OCI-LY1 (cell line): ENCODE measurements at regions not wholly inside any gene's neighbourhood (a gene's known extent, or its start where the extent isn't known, plus 50 kb on each side); places are given as distances from the start of the nearest gene placed in this dataset.

Experiments
- H2AFZ ChIP-seq: fragments of 200-600 bp; sonication (generic), shearing (Covaris generic); 2 replicates; pipeline ENCODE4 v1.6.0; 2014; ENCODE audit warnings: antibody characterized with exemption, mild to moderate bottlenecking, low read length
- H3F3A ChIP-seq: fragments of 200-600 bp; sonication (generic), shearing (Covaris generic); 2 replicates; pipeline ENCODE4 v1.6.0; 2014; ENCODE audit warnings: mild to moderate bottlenecking, antibody characterized with exemption, low read length, moderate library complexity; ENCODE audit not compliant: insufficient read depth
- H3K27ac ChIP-seq: fragments of 200-600 bp; sonication (generic); 2 replicates; pipeline ENCODE4 v1.5.1; 2014; ENCODE audit warnings: low read length, mixed run types, mild to moderate bottlenecking, low read depth; ENCODE audit not compliant: poor library complexity, severe bottlenecking
- H3K27me3 ChIP-seq: fragments of 200-600 bp; sonication (generic); 2 replicates; pipeline ENCODE4 v1.6.0; 2014; ENCODE audit warnings: antibody characterized with exemption, mild to moderate bottlenecking, low read length, moderate library complexity; ENCODE audit not compliant: insufficient read depth
- H3K36me3 ChIP-seq: fragments of 200-600 bp; sonication (generic); 2 replicates; pipeline ENCODE4 v1.6.1; 2014; ENCODE audit warnings: mild to moderate bottlenecking, antibody characterized with exemption, low read length, moderate library complexity, mixed read lengths; ENCODE audit not compliant: insufficient read depth
- H3K4me1 ChIP-seq: fragments of 200-600 bp; sonication (generic); 2 replicates; pipeline ENCODE4 v1.5.1; 2014; ENCODE audit warnings: mild to moderate bottlenecking, low read length, moderate library complexity; ENCODE audit not compliant: insufficient read depth, severe bottlenecking
- H3K4me2 ChIP-seq: fragments of 200-600 bp; sonication (generic), shearing (Covaris generic); 2 replicates; pipeline ENCODE4 v1.6.1; 2014; ENCODE audit warnings: low read length
- H3K4me3 ChIP-seq: fragments of 200-600 bp; sonication (generic); 2 replicates; pipeline ENCODE4 v1.5.1; 2014; ENCODE audit warnings: low read length, low read depth, mild to moderate bottlenecking, mixed read lengths; ENCODE audit not compliant: poor library complexity, severe bottlenecking
- H3K79me2 ChIP-seq: fragments of 200-600 bp; shearing (Covaris generic); 2 replicates; pipeline ENCODE4 v1.6.1; 2016; ENCODE audit warnings: mixed run types, low read length, mixed read lengths; ENCODE audit not compliant: insufficient read depth
- H3K9ac ChIP-seq: fragments of 200-600 bp; sonication (generic), shearing (Covaris generic); 2 replicates; pipeline ENCODE4 v1.6.1; 2014; ENCODE audit warnings: mild to moderate bottlenecking, low read length, mixed read lengths
- H3K9me2 ChIP-seq: fragments of 200-600 bp; sonication (generic), shearing (Covaris generic); 2 replicates; pipeline ENCODE4 v1.6.1; 2014; ENCODE audit warnings: low read depth, mild to moderate bottlenecking, low read length, mixed read lengths
- H3K9me3 ChIP-seq: fragments of 200-600 bp; shearing (Covaris generic); 2 replicates; pipeline ENCODE4 v1.6.1; 2014; ENCODE audit warnings: low read length, mixed read lengths
- H4K20me1 ChIP-seq: fragments of 200-600 bp; sonication (generic), shearing (Covaris generic); 2 replicates; pipeline ENCODE4 v1.6.0; 2016; ENCODE audit warnings: mild to moderate bottlenecking, low read length; ENCODE audit not compliant: insufficient read depth
- CTCF ChIP-seq: fragments of 200-600 bp; sonication (generic), shearing (Covaris generic); IDR thresholded peaks from 2 replicates; pipeline ENCODE4 v1.5.1; 2017; ENCODE audit warnings: mild to moderate bottlenecking, antibody characterized with exemption, low read length, moderate library complexity, mixed read lengths
- EZH2 ChIP-seq: fragments of 200-600 bp; sonication (generic), shearing (Covaris generic); IDR thresholded peaks from 2 replicates; pipeline ENCODE4 v1.8.0; 2017; ENCODE audit warnings: borderline replicate concordance, mixed run types, mild to moderate bottlenecking, antibody characterized with exemption, low read length, moderate library complexity, mixed read lengths

DNA sequence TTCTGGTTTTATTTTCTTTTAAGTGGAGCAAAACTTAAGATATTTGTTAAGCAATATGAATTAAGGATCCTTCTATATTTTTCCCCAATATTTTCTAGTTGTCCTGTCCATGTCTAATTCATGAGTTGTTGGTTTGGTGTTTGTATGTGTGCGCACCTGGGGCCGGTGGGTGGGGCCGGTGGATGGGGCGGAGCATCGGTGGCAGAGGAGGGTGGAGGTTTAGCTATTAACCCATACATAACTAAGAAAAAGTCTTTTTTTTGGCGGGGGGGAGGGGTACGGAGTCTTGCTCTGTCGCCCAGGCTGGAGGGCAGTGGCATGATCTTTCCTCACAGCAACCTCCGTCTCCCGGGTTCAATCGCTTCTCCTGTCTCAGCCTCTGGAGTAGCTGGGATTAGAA is 489.8 kb downstream of the PDGFC start:
- no peaks in the 10 kb centered on the region for H4K20me1 ChIP-seq
- H3K27me3 ChIP-seq, result no peaks in the 10 kb centered on the region
- no peak overlapping the region for H3K9ac ChIP-seq
- no peaks in the 10 kb centered on the region for H3K79me2 ChIP-seq
- no peak for TF ChIP-seq CTCF
- H3K9me3 ChIP-seq, result no peaks in the 10 kb centered on the region
- H3K4me2 ChIP-seq, result no peak overlapping the region
- H3K27ac ChIP-seq, result no peak overlapping the region
- no peak overlapping the region for H2AFZ ChIP-seq
- H3F3A ChIP-seq, result no peaks in the 10 kb centered on the region
- H3K36me3 ChIP-seq, result no peaks in the 10 kb centered on the region
- no peaks in the 10 kb centered on the region for H3K4me1 ChIP-seq
- no peak overlapping the region for H3K4me3 ChIP-seq
- no peaks in the 10 kb centered on the region for H3K9me2 ChIP-seq

DNA sequence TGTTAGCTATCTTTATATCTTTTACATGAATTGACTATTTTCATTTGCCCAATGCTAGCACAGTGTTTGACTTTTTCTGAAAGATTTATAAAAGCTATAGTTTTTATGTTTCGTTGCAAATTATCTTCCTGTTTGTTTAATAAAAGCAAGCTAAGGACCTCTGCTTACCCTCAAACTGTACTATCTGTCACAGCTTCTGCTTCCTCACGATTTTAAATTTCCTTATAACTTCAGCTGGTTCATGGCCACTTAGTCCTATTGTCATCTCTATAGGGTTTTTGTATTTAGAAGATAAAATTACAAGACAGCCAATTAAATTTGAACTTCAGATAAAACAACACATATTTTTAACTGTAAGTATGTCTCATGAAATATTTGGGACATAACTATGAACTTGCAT is 494.0 kb downstream of the PDGFC start:
- no peaks in the 10 kb centered on the region for H3K9me2 ChIP-seq
- no peaks in the 10 kb centered on the region for H3K4me1 ChIP-seq
- no peak overlapping the region for H3K9ac ChIP-seq
- no peak overlapping the region for H3K4me2 ChIP-seq
- TF ChIP-seq EZH2 (no peak), CTCF (no peak)
- H3K27me3 ChIP-seq, result no peaks in the 10 kb centered on the region
- no peaks in the 10 kb centered on the region for H3K36me3 ChIP-seq
- H3K9me3 ChIP-seq, result no peaks in the 10 kb centered on the region
- no peak overlapping the region for H3K27ac ChIP-seq
- no peaks in the 10 kb centered on the region for H3F3A ChIP-seq
- H4K20me1 ChIP-seq, result no peaks in the 10 kb centered on the region
- H3K79me2 ChIP-seq, result no peaks in the 10 kb centered on the region
- no peak overlapping the region for H3K4me3 ChIP-seq
- no peak overlapping the region for H2AFZ ChIP-seq

DNA sequence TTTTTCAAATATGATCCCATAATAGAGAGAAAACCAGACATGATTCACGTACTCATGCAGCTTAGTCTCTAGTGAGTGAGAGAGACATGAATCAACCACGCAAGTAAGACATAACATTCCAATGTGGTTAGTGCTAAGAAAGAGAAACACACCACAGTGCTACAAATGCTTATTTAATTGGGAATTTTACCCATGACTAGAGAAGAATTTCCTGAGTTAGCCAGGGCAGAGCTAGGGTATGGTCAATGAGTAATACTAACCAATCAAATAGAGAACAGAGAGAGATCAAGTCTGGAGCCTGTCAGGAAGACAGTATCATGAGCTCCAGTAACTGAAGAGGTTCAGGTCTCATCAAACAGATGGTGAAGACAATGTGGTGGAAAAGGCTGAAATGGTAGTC is 495.2 kb downstream of the PDGFC start:
- Histone ChIP-seq H3K4me2 (no peak overlapping the region), H3K27ac (no peak overlapping the region), H3F3A (no peaks in the 10 kb centered on the region), H2AFZ (no peak overlapping the region), H3K27me3 (no peaks in the 10 kb centered on the region), H3K79me2 (no peaks in the 10 kb centered on the region), H3K4me1 (no peaks in the 10 kb centered on the region), H3K9me2 (no peaks in the 10 kb centered on the region), H3K9ac (no peak overlapping the region), H3K36me3 (no peaks in the 10 kb centered on the region), H3K4me3 (no peak overlapping the region), H4K20me1 (no peaks in the 10 kb centered on the region), H3K9me3 (no peaks in the 10 kb centered on the region)
- TF ChIP-seq EZH2 (no peak), CTCF (no peak)
